DND-41 (cell line): ENCODE measurements at regions not wholly inside any gene's neighbourhood (a gene's known extent, or its start where the extent isn't known, plus 50 kb on each side); places are given as distances from the start of the nearest gene placed in this dataset.

Experiments used
- EZH2 ChIP-seq: IDR thresholded peaks from 3 replicates; pipeline ENCODE4 v1.6.1; 2012; ENCODE audit warnings: borderline replicate concordance, low read depth, mild to moderate bottlenecking, moderate library complexity, low read length, inconsistent platforms; ENCODE audit not compliant: severe bottlenecking
- TF ChIP-seq, protein P1 (sequence below): IDR thresholded peaks from 2 replicates; pipeline ENCODE4 v1.5.1; 2012; ENCODE audit warnings: borderline replicate concordance, low read length, moderate library complexity, mild to moderate bottlenecking; ENCODE audit not compliant: poor library complexity, severe bottlenecking; ENCODE audit errors: extremely low read depth

DNA sequence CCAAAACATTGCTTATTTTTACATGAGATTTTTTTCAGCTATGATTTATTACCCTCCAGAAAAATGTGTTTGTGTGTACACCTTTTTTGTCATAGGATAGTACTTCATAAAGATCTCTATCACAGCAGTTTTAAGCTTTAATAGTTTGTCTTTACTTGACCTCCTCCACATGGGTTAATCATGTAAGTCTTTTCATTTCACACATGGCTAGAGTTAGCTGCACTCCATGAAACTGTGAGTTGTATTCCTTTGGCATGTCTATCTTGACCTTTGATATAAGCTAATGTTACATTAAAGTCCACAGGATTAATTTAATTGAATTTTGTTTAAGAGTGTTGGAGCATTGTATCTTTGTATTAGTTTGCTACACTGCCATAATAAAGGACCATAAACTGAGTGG is 217.1 kb downstream of the OTOL1 start:
- TF ChIP-seq EZH2: no peak
- TF ChIP-seq, protein P1, sequence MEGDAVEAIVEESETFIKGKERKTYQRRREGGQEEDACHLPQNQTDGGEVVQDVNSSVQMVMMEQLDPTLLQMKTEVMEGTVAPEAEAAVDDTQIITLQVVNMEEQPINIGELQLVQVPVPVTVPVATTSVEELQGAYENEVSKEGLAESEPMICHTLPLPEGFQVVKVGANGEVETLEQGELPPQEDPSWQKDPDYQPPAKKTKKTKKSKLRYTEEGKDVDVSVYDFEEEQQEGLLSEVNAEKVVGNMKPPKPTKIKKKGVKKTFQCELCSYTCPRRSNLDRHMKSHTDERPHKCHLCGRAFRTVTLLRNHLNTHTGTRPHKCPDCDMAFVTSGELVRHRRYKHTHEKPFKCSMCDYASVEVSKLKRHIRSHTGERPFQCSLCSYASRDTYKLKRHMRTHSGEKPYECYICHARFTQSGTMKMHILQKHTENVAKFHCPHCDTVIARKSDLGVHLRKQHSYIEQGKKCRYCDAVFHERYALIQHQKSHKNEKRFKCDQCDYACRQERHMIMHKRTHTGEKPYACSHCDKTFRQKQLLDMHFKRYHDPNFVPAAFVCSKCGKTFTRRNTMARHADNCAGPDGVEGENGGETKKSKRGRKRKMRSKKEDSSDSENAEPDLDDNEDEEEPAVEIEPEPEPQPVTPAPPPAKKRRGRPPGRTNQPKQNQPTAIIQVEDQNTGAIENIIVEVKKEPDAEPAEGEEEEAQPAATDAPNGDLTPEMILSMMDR: no peak
